ENCODE measurements at regions not wholly inside any gene's neighbourhood (a gene's known extent, or its start where the extent isn't known, plus 50 kb on each side); places are given as distances from the start of the nearest gene placed in this dataset.

- intact Hi-C loops (cut with DNase I; ENCODE audit: low total_unique reads), result no loop called here
- H3K27me3 ChIP-seq, result no peaks in the 10 kb centered on the region
- TF ChIP-seq CTCF (IDR thresholded peaks at IDR 0.05), result no peak
- DNase-seq, result no peak
- no peak overlapping the region for H3K4me3 ChIP-seq
- H3K27ac ChIP-seq, result no peak overlapping the region
- no peaks in the 10 kb centered on the region for H3K4me1 ChIP-seq
- H3K36me3 ChIP-seq, result no peaks in the 10 kb centered on the region
- H3K9me3 ChIP-seq, result no peaks in the 10 kb centered on the region
Observed at GRCh38 chr20:11564491-11564890, 353.2 kb upstream of the BTBD3 start.

GRCh38 chr20:11569163-11569562 lies 348.5 kb upstream of the BTBD3 start:
- H3K27ac ChIP-seq, result no peak overlapping the region
- no peaks in the 10 kb centered on the region for H3K9me3 ChIP-seq
- no peak for DNase-seq
- no peaks in the 10 kb centered on the region for H3K27me3 ChIP-seq
- TF ChIP-seq CTCF (IDR thresholded peaks at IDR 0.05), result no peak
- H3K4me1 ChIP-seq, result no peaks in the 10 kb centered on the region
- H3K36me3 ChIP-seq, result no peaks in the 10 kb centered on the region
- intact Hi-C loops (cut with DNase I; ENCODE audit: low total_unique reads), result no loop called here
- no peak overlapping the region for H3K4me3 ChIP-seq

GRCh38 chr20:11573507-11573906 lies 344.2 kb upstream of the BTBD3 start:
- no peak overlapping the region for H3K27ac ChIP-seq
- H3K4me1 ChIP-seq, result no peaks in the 10 kb centered on the region
- H3K4me3 ChIP-seq, result no peak overlapping the region
- intact Hi-C loops (cut with DNase I; ENCODE audit: low total_unique reads), result no loop called here
- no peaks in the 10 kb centered on the region for H3K9me3 ChIP-seq
- no peaks in the 10 kb centered on the region for H3K36me3 ChIP-seq
- DNase-seq, result no peak
- no peaks in the 10 kb centered on the region for H3K27me3 ChIP-seq
- TF ChIP-seq CTCF (IDR thresholded peaks at IDR 0.05), result no peak

GRCh38 chr20:11581271-11581670 lies 336.4 kb upstream of the BTBD3 start:
- no peaks in the 10 kb centered on the region for H3K9me3 ChIP-seq
- H3K27ac ChIP-seq, result no peak overlapping the region
- intact Hi-C loops (cut with DNase I; ENCODE audit: low total_unique reads), result no loop called here

GRCh38 chr20:11582060-11582459 lies 335.6 kb upstream of the BTBD3 start:
- H3K4me1 ChIP-seq, result no peaks in the 10 kb centered on the region
- no peaks in the 10 kb centered on the region for H3K27me3 ChIP-seq
- H3K9me3 ChIP-seq, result no peaks in the 10 kb centered on the region
- TF ChIP-seq CTCF (IDR thresholded peaks at IDR 0.05), result no peak
- H3K36me3 ChIP-seq, result no peaks in the 10 kb centered on the region
- DNase-seq, result no peak
- no peak overlapping the region for H3K4me3 ChIP-seq
- intact Hi-C loops (cut with DNase I; ENCODE audit: low total_unique reads), result no loop called here
- no peak overlapping the region for H3K27ac ChIP-seq

More at GRCh38 chr20:11581271-11581670, 336.4 kb upstream of the BTBD3 start:
- Histone ChIP-seq H3K4me1 (no peaks in the 10 kb centered on the region), H3K36me3 (no peaks in the 10 kb centered on the region), H3K27me3 (no peaks in the 10 kb centered on the region), H3K4me3 (no peak overlapping the region)
- DNase-seq, result no peak
- TF ChIP-seq CTCF (IDR thresholded peaks at IDR 0.05), result no peak

GRCh38 chr20:11585752-11586352 lies 331.8 kb upstream of the BTBD3 start:
- DNase-seq, result no peak
- Histone ChIP-seq H3K27ac (no peak overlapping the region), H3K4me3 (no peak overlapping the region), H3K27me3 (no peaks in the 10 kb centered on the region), H3K9me3 (no peaks in the 10 kb centered on the region), H3K36me3 (no peaks in the 10 kb centered on the region), H3K4me1 (no peaks in the 10 kb centered on the region)
- no peak for TF ChIP-seq CTCF (IDR thresholded peaks at IDR 0.05)
- intact Hi-C loops (cut with DNase I; ENCODE audit: low total_unique reads), result no loop called here

All from tibial artery (tissue), 4 donors.